Kidney (tissue), 13 donors: ENCODE measurements at regions not wholly inside any gene's neighbourhood (a gene's known extent, or its start where the extent isn't known, plus 50 kb on each side); places are given as distances from the start of the nearest gene placed in this dataset.

ENCODE experiments used
- DNase-seq, 5 donors: peaks; one replicate each; pipeline ENCODE4 v3.0.0-alpha.2; 2013 to 2020
- FAIRE-seq: peaks from 2 replicates; lab custom pipeline; 2012; peaks lifted over from hg19 to GRCh38; lab: Jason Lieb, UNC
- H3K27ac ChIP-seq, 2 donors: one replicate each; pipeline ENCODE4 v1.7.0; 2013; ENCODE audit warnings: low read depth in 2 of 2, low read length in 2 of 2, inconsistent platforms in 1 of 2
- H3K27me3 ChIP-seq: one replicate; pipeline ENCODE4 v1.7.1; 2013; ENCODE audit warnings: low read length, inconsistent platforms; ENCODE audit not compliant: control insufficient read depth, insufficient read depth
- H3K36me3 ChIP-seq, 3 donors: one replicate each; pipeline versions ENCODE4 v1.7.0 to v1.7.1; 2013; ENCODE audit warnings: low read length in 3 of 3, control low read depth in 1 of 3, inconsistent platforms in 1 of 3; ENCODE audit not compliant: insufficient read depth in 3 of 3, control insufficient read depth in 2 of 3
- H3K4me1 ChIP-seq, 3 donors: one replicate each; pipeline versions ENCODE4 v1.7.0 to v1.7.1; 2013; ENCODE audit warnings: low read length in 3 of 3, inconsistent platforms in 1 of 3, low read depth in 1 of 3; ENCODE audit not compliant: control insufficient read depth in 2 of 3, insufficient read depth in 2 of 3
- H3K4me3 ChIP-seq, 3 donors: one replicate each; pipeline versions ENCODE4 v1.7.0 to v1.8.1; 2013; ENCODE audit warnings: low read length in 3 of 3, control low read depth in 1 of 3, inconsistent platforms in 1 of 3
- H3K9ac ChIP-seq, 3 donors: one replicate each; pipeline versions ENCODE4 v1.7.0 to v1.7.1; 2013; ENCODE audit warnings: low read length in 3 of 3, control low read depth in 1 of 3, inconsistent platforms in 1 of 3
- H3K9me3 ChIP-seq, 3 donors: one replicate each; pipeline versions ENCODE4 v1.7.0 to v1.7.1; 2013; ENCODE audit warnings: low read length in 3 of 3, control low read depth in 1 of 3, inconsistent platforms in 1 of 3; ENCODE audit not compliant: control insufficient read depth in 2 of 3, insufficient read depth in 1 of 3
- intact Hi-C: fragments of 100-400 bp; cut with DNase I; formaldehyde crosslinking; loops from one replicate; pipeline ENCODE4 v1.11.1; 2022
- TF ChIP-seq, protein P1 (sequence below): IDR thresholded peaks from 3 replicates; pipeline ENCODE4 v1.5.1; 2012; ENCODE audit warnings: mild to moderate bottlenecking, moderate library complexity, borderline replicate concordance; ENCODE audit not compliant: insufficient read depth; ENCODE audit errors: extremely low read depth
- donor health status: control.
- donor health status: control.
- donor health status: control.
- donor health status: control.
- donor health status: control.
- donor health status: DM: yes; HTN: yes; CAD: no.
- donor health status: Normal renal cell carcinoma (clear cell type).

- no peaks in the 10 kb centered on the region for H3K4me1 ChIP-seq
- TF ChIP-seq, protein P1, sequence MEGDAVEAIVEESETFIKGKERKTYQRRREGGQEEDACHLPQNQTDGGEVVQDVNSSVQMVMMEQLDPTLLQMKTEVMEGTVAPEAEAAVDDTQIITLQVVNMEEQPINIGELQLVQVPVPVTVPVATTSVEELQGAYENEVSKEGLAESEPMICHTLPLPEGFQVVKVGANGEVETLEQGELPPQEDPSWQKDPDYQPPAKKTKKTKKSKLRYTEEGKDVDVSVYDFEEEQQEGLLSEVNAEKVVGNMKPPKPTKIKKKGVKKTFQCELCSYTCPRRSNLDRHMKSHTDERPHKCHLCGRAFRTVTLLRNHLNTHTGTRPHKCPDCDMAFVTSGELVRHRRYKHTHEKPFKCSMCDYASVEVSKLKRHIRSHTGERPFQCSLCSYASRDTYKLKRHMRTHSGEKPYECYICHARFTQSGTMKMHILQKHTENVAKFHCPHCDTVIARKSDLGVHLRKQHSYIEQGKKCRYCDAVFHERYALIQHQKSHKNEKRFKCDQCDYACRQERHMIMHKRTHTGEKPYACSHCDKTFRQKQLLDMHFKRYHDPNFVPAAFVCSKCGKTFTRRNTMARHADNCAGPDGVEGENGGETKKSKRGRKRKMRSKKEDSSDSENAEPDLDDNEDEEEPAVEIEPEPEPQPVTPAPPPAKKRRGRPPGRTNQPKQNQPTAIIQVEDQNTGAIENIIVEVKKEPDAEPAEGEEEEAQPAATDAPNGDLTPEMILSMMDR = no peak
- H3K4me3 ChIP-seq = no peak overlapping the region
- intact Hi-C loops = no loop called here
- no peak overlapping the region for H3K27ac ChIP-seq
- H3K27me3 ChIP-seq = no peaks in the 10 kb centered on the region
- no peaks in the 10 kb centered on the region for H3K36me3 ChIP-seq
- H3K9me3 ChIP-seq = no peaks in the 10 kb centered on the region
- DNase-seq = no peak
- H3K9ac ChIP-seq = no peak overlapping the region
- no peak for FAIRE-seq
Observed at GRCh38 chr7:49481075-49481474, 292.4 kb upstream of the VWC2 start.

GRCh38 chr7:49483142-49483541 lies 290.3 kb upstream of the VWC2 start:
- TF ChIP-seq, protein P1 = no peak
- FAIRE-seq (no peak), DNase-seq (peak in 2 of 5 donors; percentile 50 to 54)
- H3K4me3 ChIP-seq = no peak overlapping the region
- no peaks in the 10 kb centered on the region for H3K27me3 ChIP-seq
- no peaks in the 10 kb centered on the region for H3K36me3 ChIP-seq
- H3K9ac ChIP-seq = no peak overlapping the region
- no peaks in the 10 kb centered on the region for H3K4me1 ChIP-seq
- H3K9me3 ChIP-seq = no peaks in the 10 kb centered on the region
- intact Hi-C loops = no loop called here
- H3K27ac ChIP-seq = no peak overlapping the region

DNA sequence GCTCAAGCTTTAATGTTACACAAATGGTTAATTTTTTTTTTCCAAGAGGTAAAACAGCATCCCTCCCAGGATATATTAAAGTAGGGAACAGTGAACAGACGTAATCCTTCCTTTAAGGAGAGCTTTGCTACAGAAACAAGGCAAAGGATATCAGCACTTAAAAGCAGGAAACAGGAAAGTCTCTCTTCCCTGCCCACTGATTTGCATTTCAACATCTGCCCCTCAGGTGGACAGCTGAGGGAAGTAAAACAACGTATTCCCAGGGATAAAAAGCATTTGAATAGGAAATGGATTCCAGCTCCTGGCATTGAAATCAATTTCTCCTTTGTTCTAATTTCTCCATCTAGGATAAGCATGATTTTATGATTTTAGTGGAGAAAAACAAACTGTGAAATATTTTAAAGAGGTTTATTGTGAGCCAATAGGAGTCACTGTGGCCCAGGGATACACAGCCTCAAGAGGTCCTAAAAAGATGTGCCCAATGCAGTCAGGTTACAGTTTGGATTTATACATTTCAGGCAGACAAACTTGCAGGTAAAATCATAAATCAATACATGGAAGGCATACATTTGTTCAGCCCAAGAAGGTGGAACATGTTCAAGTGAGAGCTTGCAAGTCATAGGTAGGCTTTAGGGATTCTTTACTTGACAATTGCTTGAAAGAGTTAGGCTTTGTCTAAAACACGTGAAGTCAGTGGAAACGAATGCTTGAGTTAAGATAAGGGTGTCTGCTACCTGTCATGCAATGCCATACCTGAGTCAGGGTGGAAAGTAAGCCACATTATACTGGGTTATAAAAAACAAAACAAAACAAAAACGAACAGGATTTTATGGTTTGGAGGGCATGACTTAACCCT lies 286.2 kb upstream of the VWC2 start:
- Histone ChIP-seq H3K4me1 (no peaks in the 10 kb centered on the region), H3K27me3 (no peaks in the 10 kb centered on the region), H3K27ac (no peak overlapping the region), H3K9me3 (no peaks in the 10 kb centered on the region), H3K9ac (no peak overlapping the region), H3K4me3 (no peak overlapping the region), H3K36me3 (no peaks in the 10 kb centered on the region)
- TF ChIP-seq, protein P1 = no peak
- DNase-seq (no peak), FAIRE-seq (no peak)
- intact Hi-C loops = no loop called here
